ENCODE measurements at regions not wholly inside any gene's neighbourhood (a gene's known extent, or its start where the extent isn't known, plus 50 kb on each side); places are given as distances from the start of the nearest gene placed in this dataset.

GRCh38 chr13:73754727-73755292 lies 379.4 kb downstream of the KLF12 start:
- H3K9me3 Mint-ChIP-seq (ENCODE audit: unreplicated experiment) = no peaks in the 10 kb centered on the region
- intact Hi-C loops (cut with micrococcal nuclease; ENCODE audit: unreplicated experiment) = loop anchor here (1.0 to 10.0 kb wide), 7 partner anchors 80 to 1500 kb away; partner anchors contain the start of gene KLF12
- ChIA-PET POLR2A (no interaction called here), CTCF (no interaction called here)
- H3K4me1 Mint-ChIP-seq (ENCODE audit: low read depth, unreplicated experiment) = no peaks in the 10 kb centered on the region
- H3K27ac Mint-ChIP-seq (ENCODE audit: unreplicated experiment) = peak overlapping the region; percentile 15
- Histone ChIP-seq H3K4me3 (ENCODE audit: low read depth, low read length) (no peak overlapping the region), H3K27me3 (replicated peaks; ENCODE audit: control insufficient read depth, insufficient read depth, low read length) (no peaks in the 10 kb centered on the region), H3K36me3 (ENCODE audit: control insufficient read depth, insufficient read depth, low read length) (no peaks in the 10 kb centered on the region), H3K9me3 (no peaks in the 10 kb centered on the region), H3K4me1 (no peaks in the 10 kb centered on the region)
- peak in 1 of 2 experiments; percentile 73 for DNase-seq
- H3K27me3 Mint-ChIP-seq (ENCODE audit: insufficient read depth, unreplicated experiment) = no peaks in the 10 kb centered on the region
- no TSS peak for BruUV-seq (replicated peaks)
- H3K36me3 Mint-ChIP-seq (ENCODE audit: insufficient read depth, unreplicated experiment) = no peaks in the 10 kb centered on the region
- H3K4me3 Mint-ChIP-seq (ENCODE audit: unreplicated experiment) = no peak overlapping the region
- TF ChIP-seq CTCF (IDR thresholded peaks at IDR 0.05; ENCODE audit: insufficient read depth in 1 of 2, low read depth in 1 of 2, low read length in 1 of 2, severe bottlenecking in 1 of 2, unreplicated experiment in 1 of 2) = peak; percentile 59 to 84

DNA sequence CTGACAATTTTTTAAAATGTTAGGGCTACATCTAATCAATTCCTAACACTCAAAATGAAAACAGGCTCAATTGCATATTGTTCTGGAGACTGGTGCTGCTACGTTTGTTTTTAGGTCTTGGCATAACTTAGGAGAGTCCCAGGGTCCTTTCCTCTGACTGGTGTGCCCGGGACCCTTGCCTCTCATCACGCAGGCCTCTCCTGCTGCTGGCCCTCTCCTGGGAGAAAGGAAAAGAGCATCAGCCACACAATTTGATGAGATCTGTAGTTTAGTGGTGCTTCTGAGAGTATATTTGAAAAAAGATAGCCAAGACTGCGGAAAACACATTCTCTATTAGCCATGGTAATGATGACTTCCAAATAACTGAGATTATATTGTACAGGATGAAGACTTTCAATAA lies 380.0 kb downstream of the KLF12 start:
- no TSS peak for BruUV-seq (replicated peaks)
- no peak for DNase-seq
- Mint-ChIP-seq H3K36me3 (ENCODE audit: insufficient read depth, unreplicated experiment) (no peaks in the 10 kb centered on the region), H3K4me3 (ENCODE audit: unreplicated experiment) (no peak overlapping the region), H3K4me1 (ENCODE audit: low read depth, unreplicated experiment) (no peaks in the 10 kb centered on the region), H3K27ac (ENCODE audit: unreplicated experiment) (no peak overlapping the region), H3K27me3 (ENCODE audit: insufficient read depth, unreplicated experiment) (no peaks in the 10 kb centered on the region), H3K9me3 (ENCODE audit: unreplicated experiment) (no peaks in the 10 kb centered on the region)
- no peaks in the 10 kb centered on the region for H3K27me3 ChIP-seq (replicated peaks; ENCODE audit: control insufficient read depth, insufficient read depth, low read length)
- intact Hi-C loops (cut with micrococcal nuclease; ENCODE audit: unreplicated experiment) = loop anchor here (1.0 to 10.0 kb wide), 6 partner anchors 168 to 1501 kb away; partner anchors contain the start of gene KLF12
- no peaks in the 10 kb centered on the region for H3K9me3 ChIP-seq
- no peaks in the 10 kb centered on the region for H3K36me3 ChIP-seq (ENCODE audit: control insufficient read depth, insufficient read depth, low read length)
- POLR2A ChIA-PET = no interaction called here
- no peak for TF ChIP-seq CTCF (IDR thresholded peaks at IDR 0.05; ENCODE audit: insufficient read depth in 1 of 2, low read depth in 1 of 2, low read length in 1 of 2, severe bottlenecking in 1 of 2, unreplicated experiment in 1 of 2)
- CTCF ChIA-PET = no interaction called here
- H3K4me3 ChIP-seq (ENCODE audit: low read depth, low read length) = no peak overlapping the region
- no peaks in the 10 kb centered on the region for H3K4me1 ChIP-seq

DNA sequence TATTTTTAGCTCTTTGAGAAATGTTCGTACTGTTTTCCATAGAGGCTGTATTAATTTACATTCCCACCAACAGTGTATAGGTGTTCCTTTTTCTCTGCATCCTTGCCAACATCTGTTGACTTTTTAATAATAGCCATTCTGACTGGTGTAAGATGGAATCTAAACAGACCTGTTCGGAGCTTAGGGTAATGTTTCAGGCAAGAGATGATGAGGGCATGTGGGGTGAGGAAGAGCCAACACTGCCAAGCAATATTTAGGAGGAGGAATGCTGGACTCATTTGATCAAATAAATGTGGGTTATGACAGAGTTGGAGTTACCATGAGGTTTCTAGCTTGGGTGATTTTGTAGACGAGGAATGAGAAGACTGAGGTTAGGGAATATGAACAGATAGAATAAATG lies 382.9 kb downstream of the KLF12 start:
- no peak for DNase-seq
- H3K4me3 Mint-ChIP-seq (ENCODE audit: unreplicated experiment) = no peak overlapping the region
- ChIA-PET CTCF (no interaction called here), POLR2A (no interaction called here)
- Histone ChIP-seq H3K36me3 (ENCODE audit: control insufficient read depth, insufficient read depth, low read length) (no peaks in the 10 kb centered on the region), H3K4me1 (no peaks in the 10 kb centered on the region), H3K27me3 (replicated peaks; ENCODE audit: control insufficient read depth, insufficient read depth, low read length) (no peaks in the 10 kb centered on the region), H3K9me3 (no peaks in the 10 kb centered on the region), H3K4me3 (ENCODE audit: low read depth, low read length) (no peak overlapping the region)
- no TSS peak for BruUV-seq (replicated peaks)
- H3K9me3 Mint-ChIP-seq (ENCODE audit: unreplicated experiment) = no peaks in the 10 kb centered on the region
- no peak for TF ChIP-seq CTCF (IDR thresholded peaks at IDR 0.05; ENCODE audit: insufficient read depth in 1 of 2, low read depth in 1 of 2, low read length in 1 of 2, severe bottlenecking in 1 of 2, unreplicated experiment in 1 of 2)
- no peaks in the 10 kb centered on the region for H3K36me3 Mint-ChIP-seq (ENCODE audit: insufficient read depth, unreplicated experiment)
- H3K4me1 Mint-ChIP-seq (ENCODE audit: low read depth, unreplicated experiment) = no peaks in the 10 kb centered on the region
- intact Hi-C loops (cut with micrococcal nuclease; ENCODE audit: unreplicated experiment) = loop anchor here (5.0 to 10.0 kb wide), 4 partner anchors 171 to 1504 kb away; partner anchors contain the start of gene KLF12
- no peaks in the 10 kb centered on the region for H3K27me3 Mint-ChIP-seq (ENCODE audit: insufficient read depth, unreplicated experiment)
- H3K27ac Mint-ChIP-seq (ENCODE audit: unreplicated experiment) = no peak overlapping the region

Data from Caco-2 (cell line).